ENCODE measurements at regions not wholly inside any gene's neighbourhood (a gene's known extent, or its start where the extent isn't known, plus 50 kb on each side); places are given as distances from the start of the nearest gene placed in this dataset.
"Not testable (repeated sequence)": the region's sequence is repeated elsewhere in the genome, so short reads cannot be mapped to it uniquely, and the experiment has no call there.

DNA sequence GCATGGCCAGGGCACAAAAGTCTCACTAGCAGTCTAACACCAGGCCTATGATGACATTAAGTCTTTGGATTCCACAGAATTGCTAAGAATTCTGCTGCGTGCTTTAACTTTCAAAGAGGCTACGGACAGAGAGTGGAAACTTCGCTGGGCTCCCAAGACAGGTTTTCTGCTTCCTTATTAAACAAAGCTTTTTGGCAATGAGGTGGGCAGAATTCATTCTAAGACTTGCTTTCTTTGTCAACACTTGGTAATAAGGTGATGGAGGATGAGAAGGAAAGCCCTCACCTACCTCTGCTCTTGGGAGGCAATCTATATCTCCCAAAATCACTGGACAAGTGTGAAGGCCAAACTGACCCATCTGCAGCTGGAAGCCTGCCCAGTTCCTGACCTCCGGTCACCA is 231.9 kb downstream of the ATPSCKMT start:
- BruUV-seq (replicated peaks) = no TSS peak
- H3K9me2 ChIP-seq (ENCODE audit: insufficient read depth, low read length) = no peaks in the 10 kb centered on the region
- no peak for DNase-seq (ENCODE audit: low spot score)
- no peaks in the 10 kb centered on the region for H3K4me1 ChIP-seq (ENCODE audit: insufficient read depth, low read length, poor library complexity, severe bottlenecking)
- TF ChIP-seq, protein P1, sequence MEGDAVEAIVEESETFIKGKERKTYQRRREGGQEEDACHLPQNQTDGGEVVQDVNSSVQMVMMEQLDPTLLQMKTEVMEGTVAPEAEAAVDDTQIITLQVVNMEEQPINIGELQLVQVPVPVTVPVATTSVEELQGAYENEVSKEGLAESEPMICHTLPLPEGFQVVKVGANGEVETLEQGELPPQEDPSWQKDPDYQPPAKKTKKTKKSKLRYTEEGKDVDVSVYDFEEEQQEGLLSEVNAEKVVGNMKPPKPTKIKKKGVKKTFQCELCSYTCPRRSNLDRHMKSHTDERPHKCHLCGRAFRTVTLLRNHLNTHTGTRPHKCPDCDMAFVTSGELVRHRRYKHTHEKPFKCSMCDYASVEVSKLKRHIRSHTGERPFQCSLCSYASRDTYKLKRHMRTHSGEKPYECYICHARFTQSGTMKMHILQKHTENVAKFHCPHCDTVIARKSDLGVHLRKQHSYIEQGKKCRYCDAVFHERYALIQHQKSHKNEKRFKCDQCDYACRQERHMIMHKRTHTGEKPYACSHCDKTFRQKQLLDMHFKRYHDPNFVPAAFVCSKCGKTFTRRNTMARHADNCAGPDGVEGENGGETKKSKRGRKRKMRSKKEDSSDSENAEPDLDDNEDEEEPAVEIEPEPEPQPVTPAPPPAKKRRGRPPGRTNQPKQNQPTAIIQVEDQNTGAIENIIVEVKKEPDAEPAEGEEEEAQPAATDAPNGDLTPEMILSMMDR (conservative IDR thresholded peaks at IDR 0.05; ENCODE audit: low read length) = no peak
- TF ChIP-seq EZH2phosphoT487 (IDR thresholded peaks at IDR 0.05; ENCODE audit: borderline replicate concordance, low read depth, low read length) = no peak
- intact Hi-C loops (cut with micrococcal nuclease; ENCODE audit: unreplicated experiment) = no loop called here
- H4K20me1 ChIP-seq (ENCODE audit: insufficient read depth, low read length) = no peaks in the 10 kb centered on the region
- no peaks in the 10 kb centered on the region for H3K9me3 ChIP-seq (ENCODE audit: low read length)
- no peaks in the 10 kb centered on the region for H3K36me3 ChIP-seq (ENCODE audit: insufficient read depth, low read length)
- no peak overlapping the region for H2AFZ ChIP-seq (ENCODE audit: low read length)
- ChIA-PET CTCF (ENCODE audit: unreplicated experiment) (no interaction called here), POLR2A (no interaction called here)
- no peak overlapping the region for H3K4me2 ChIP-seq (ENCODE audit: low read length)
- H3K79me2 ChIP-seq (ENCODE audit: insufficient read depth, low read depth, low read length) = no peaks in the 10 kb centered on the region
- H3K4me3 ChIP-seq (ENCODE audit: low read depth, low read length, poor library complexity, severe bottlenecking) = no peak overlapping the region
- no peak overlapping the region for H3K27ac ChIP-seq (ENCODE audit: low read depth, low read length, poor library complexity, severe bottlenecking)

DNA sequence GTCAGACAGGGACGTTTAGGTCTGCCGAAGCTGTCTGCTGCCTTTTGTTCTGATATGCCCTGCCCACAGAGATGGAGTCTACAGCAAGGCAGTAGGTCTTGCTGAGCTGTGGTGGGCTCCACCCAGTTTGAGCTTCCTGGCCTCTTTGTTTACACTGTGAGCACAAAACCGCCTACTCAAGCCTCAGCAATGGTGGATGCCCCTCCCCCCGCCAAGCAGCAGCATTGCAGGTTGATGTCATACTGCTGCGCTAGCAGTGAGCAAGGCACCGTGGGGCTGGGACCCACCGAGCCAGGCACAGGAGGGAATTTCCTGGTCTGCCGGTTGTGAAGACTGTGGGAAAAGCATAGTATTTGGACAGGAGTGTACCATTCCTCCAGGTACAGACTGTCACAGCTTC is 233.1 kb downstream of the ATPSCKMT start:
- intact Hi-C loops (cut with micrococcal nuclease; ENCODE audit: unreplicated experiment); H3K4me1 ChIP-seq (ENCODE audit: insufficient read depth, low read length, poor library complexity, severe bottlenecking); H3K4me3 ChIP-seq (ENCODE audit: low read depth, low read length, poor library complexity, severe bottlenecking); H3K4me2 ChIP-seq (ENCODE audit: low read length); H2AFZ ChIP-seq (ENCODE audit: low read length); DNase-seq (ENCODE audit: low spot score); H3K36me3 ChIP-seq (ENCODE audit: insufficient read depth, low read length); H3K27ac ChIP-seq (ENCODE audit: low read depth, low read length, poor library complexity, severe bottlenecking); BruUV-seq (replicated peaks); POLR2A ChIA-PET; H3K9me2 ChIP-seq (ENCODE audit: insufficient read depth, low read length); CTCF ChIA-PET (ENCODE audit: unreplicated experiment); H3K79me2 ChIP-seq (ENCODE audit: insufficient read depth, low read depth, low read length); H4K20me1 ChIP-seq (ENCODE audit: insufficient read depth, low read length); H3K9me3 ChIP-seq (ENCODE audit: low read length): not testable (repeated sequence)

- H3K9me2 ChIP-seq (ENCODE audit: insufficient read depth, low read length); DNase-seq (ENCODE audit: low spot score); H3K27ac ChIP-seq (ENCODE audit: low read depth, low read length, poor library complexity, severe bottlenecking); H4K20me1 ChIP-seq (ENCODE audit: insufficient read depth, low read length); H3K36me3 ChIP-seq (ENCODE audit: insufficient read depth, low read length); BruUV-seq (replicated peaks); H3K4me3 ChIP-seq (ENCODE audit: low read depth, low read length, poor library complexity, severe bottlenecking); H3K9me3 ChIP-seq (ENCODE audit: low read length); H3K4me1 ChIP-seq (ENCODE audit: insufficient read depth, low read length, poor library complexity, severe bottlenecking); H2AFZ ChIP-seq (ENCODE audit: low read length); intact Hi-C loops (cut with micrococcal nuclease; ENCODE audit: unreplicated experiment); H3K4me2 ChIP-seq (ENCODE audit: low read length); CTCF ChIA-PET (ENCODE audit: unreplicated experiment); H3K79me2 ChIP-seq (ENCODE audit: insufficient read depth, low read depth, low read length); POLR2A ChIA-PET: not testable (repeated sequence)
Measured at GRCh38 chr5:10015681-10016080, 234.0 kb downstream of the ATPSCKMT start.

DNA sequence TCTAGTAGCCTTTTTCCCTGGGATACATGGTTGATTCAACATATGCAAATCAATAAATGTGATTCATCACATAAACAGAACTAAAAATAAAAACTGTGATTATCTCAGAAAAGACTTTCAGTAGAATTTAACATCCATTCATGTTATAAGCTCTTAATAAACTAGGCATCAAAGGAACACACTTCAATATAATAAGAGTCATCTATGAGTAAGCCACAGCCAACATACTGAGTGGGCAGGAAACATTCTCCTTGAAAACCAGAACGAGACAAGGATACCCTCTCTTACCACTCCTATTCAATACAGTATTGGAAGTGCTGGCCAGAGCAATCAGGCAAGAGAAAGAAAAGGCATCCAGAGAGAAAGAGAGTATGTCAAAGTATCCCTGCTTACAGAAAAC is 239.9 kb downstream of the ATPSCKMT start:
- no peak overlapping the region for H3K4me2 ChIP-seq (ENCODE audit: low read length)
- no peaks in the 10 kb centered on the region for H3K36me3 ChIP-seq (ENCODE audit: insufficient read depth, low read length)
- POLR2A ChIA-PET = interaction anchor here (1.0 kb wide), 1 partner anchor 12 kb away, joined by 4 read pairs; no protein-coding TSS in a partner anchor
- no peak for DNase-seq (ENCODE audit: low spot score)
- H3K9me2 ChIP-seq (ENCODE audit: insufficient read depth, low read length) = no peaks in the 10 kb centered on the region
- intact Hi-C loops (cut with micrococcal nuclease; ENCODE audit: unreplicated experiment) = no loop called here
- no peaks in the 10 kb centered on the region for H3K9me3 ChIP-seq (ENCODE audit: low read length)
- H4K20me1 ChIP-seq (ENCODE audit: insufficient read depth, low read length) = no peaks in the 10 kb centered on the region
- H3K4me1 ChIP-seq (ENCODE audit: insufficient read depth, low read length, poor library complexity, severe bottlenecking) = no peaks in the 10 kb centered on the region
- H3K79me2 ChIP-seq (ENCODE audit: insufficient read depth, low read depth, low read length) = no peaks in the 10 kb centered on the region
- no TSS peak for BruUV-seq (replicated peaks)
- CTCF ChIA-PET (ENCODE audit: unreplicated experiment) = no interaction called here
- H2AFZ ChIP-seq (ENCODE audit: low read length) = no peak overlapping the region
- no peak for TF ChIP-seq EZH2phosphoT487 (IDR thresholded peaks at IDR 0.05; ENCODE audit: borderline replicate concordance, low read depth, low read length)
- TF ChIP-seq, protein P1 (conservative IDR thresholded peaks at IDR 0.05; ENCODE audit: low read length) = no peak
- H3K4me3 ChIP-seq (ENCODE audit: low read depth, low read length, poor library complexity, severe bottlenecking) = no peak overlapping the region
- H3K27ac ChIP-seq (ENCODE audit: low read depth, low read length, poor library complexity, severe bottlenecking) = no peak overlapping the region
